Hepatocyte (in vitro differentiated cells): ENCODE measurements at regions not wholly inside any gene's neighbourhood (a gene's known extent, or its start where the extent isn't known, plus 50 kb on each side); places are given as distances from the start of the nearest gene placed in this dataset.

Experiments used
- DNase-seq: peaks from one replicate; pipeline ENCODE4 v3.0.0-alpha.2; 2016; ENCODE audit warnings: low spot score
- H2AFZ ChIP-seq: fragments of 200-600 bp; sonication (generic); 2 replicates; pipeline ENCODE4 v1.6.0; 2016; ENCODE audit warnings: antibody characterized with exemption, mild to moderate bottlenecking
- H3K27ac ChIP-seq: fragments of 200-600 bp; sonication (generic); 2 replicates; pipeline ENCODE4 v1.5.1; 2016; ENCODE audit warnings: mild to moderate bottlenecking
- H3K27me3 ChIP-seq: fragments of 200-600 bp; sonication (generic); 2 replicates; pipeline ENCODE4 v1.6.1; 2016
- H3K36me3 ChIP-seq: fragments of 200-600 bp; sonication (generic); replicated peaks from 2 replicates; pipeline ENCODE4 v1.5.1; 2016; ENCODE audit warnings: low read depth; ENCODE audit not compliant: insufficient read depth
- H3K4me1 ChIP-seq: fragments of 200-600 bp; sonication (generic); 2 replicates; pipeline ENCODE4 v1.5.1; 2016; ENCODE audit warnings: mild to moderate bottlenecking, moderate library complexity; ENCODE audit not compliant: insufficient read depth
- H3K4me2 ChIP-seq: fragments of 200-600 bp; sonication (generic); 2 replicates; pipeline ENCODE4 v1.6.0; 2016
- H3K4me3 ChIP-seq: fragments of 200-600 bp; sonication (generic); 2 replicates; pipeline ENCODE4 v1.5.1; 2016; ENCODE audit warnings: mild to moderate bottlenecking
- H3K79me2 ChIP-seq: fragments of 200-600 bp; sonication (generic); 2 replicates; pipeline ENCODE4 v1.6.0; 2017; ENCODE audit warnings: mild to moderate bottlenecking
- H3K9me2 ChIP-seq: fragments of 200-600 bp; sonication (generic); replicated peaks from 2 replicates; pipeline ENCODE4 v1.6.0; 2017; ENCODE audit warnings: mild to moderate bottlenecking; ENCODE audit not compliant: insufficient read depth
- H3K9me3 ChIP-seq: fragments of 200-600 bp; sonication (generic); 2 replicates; pipeline ENCODE4 v1.5.1; 2016; ENCODE audit warnings: low read depth, mild to moderate bottlenecking
- H4K20me1 ChIP-seq: fragments of 200-600 bp; sonication (generic); 2 replicates; pipeline ENCODE4 v1.6.0; 2016; ENCODE audit warnings: mild to moderate bottlenecking; ENCODE audit not compliant: insufficient read depth, poor library complexity, severe bottlenecking
- CTCF ChIP-seq: fragments of 200-600 bp; sonication (generic); IDR thresholded peaks from 2 replicates; pipeline ENCODE4 v1.5.1; 2016; ENCODE audit warnings: antibody characterized with exemption, mild to moderate bottlenecking; ENCODE audit not compliant: poor library complexity
- EZH2 ChIP-seq: fragments of 200-600 bp; sonication (generic); IDR thresholded peaks from 2 replicates; pipeline ENCODE4 v1.6.1; 2016; ENCODE audit warnings: antibody characterized with exemption, mild to moderate bottlenecking, borderline replicate concordance
- EZH2phosphoT487 ChIP-seq: fragments of 200-600 bp; sonication (generic); IDR thresholded peaks from one replicate; pipeline ENCODE4 v1.6.1; 2018; ENCODE audit warnings: antibody characterized with exemption, mild to moderate bottlenecking, low read depth, moderate library complexity; ENCODE audit not compliant: unreplicated experiment, severe bottlenecking
- WGBS: methylation state at CpG from one replicate; pipeline ENCODE4 v1.1.6; 2016; ENCODE audit warnings: low lambda C conversion rate; ENCODE audit errors: missing lambda C conversion rate; 5-methylcytosine and 5-hydroxymethylcytosine counted together

GRCh38 chr3:66675366-66675765, 174.5 kb upstream of the LRIG1 start:
- no peaks in the 10 kb centered on the region for H3K9me2 ChIP-seq
- no peak for DNase-seq
- no peaks in the 10 kb centered on the region for H3K9me3 ChIP-seq
- H3K27ac ChIP-seq: no peak overlapping the region
- H3K4me3 ChIP-seq: no peak overlapping the region
- 71% methylated on average over 1 of the region's 1 CpG for WGBS
- no peaks in the 10 kb centered on the region for H3K4me1 ChIP-seq
- no peak overlapping the region for H3K4me2 ChIP-seq
- H2AFZ ChIP-seq: no peak overlapping the region
- H3K79me2 ChIP-seq: no peaks in the 10 kb centered on the region
- H3K27me3 ChIP-seq: no peaks in the 10 kb centered on the region
- H4K20me1 ChIP-seq: no peaks in the 10 kb centered on the region
- TF ChIP-seq CTCF: no peak
- no peak for TF ChIP-seq EZH2
- TF ChIP-seq EZH2phosphoT487: no peak
- H3K36me3 ChIP-seq: no peaks in the 10 kb centered on the region

GRCh38 chr3:66692042-66692765, 191.4 kb upstream of the LRIG1 start:
- no peaks in the 10 kb centered on the region for H3K27me3 ChIP-seq
- WGBS: 92% methylated on average over 5 of the region's 5 CpGs
- no peak overlapping the region for H3K4me3 ChIP-seq
- no peak overlapping the region for H3K4me2 ChIP-seq
- H3K36me3 ChIP-seq: no peaks in the 10 kb centered on the region
- no peaks in the 10 kb centered on the region for H3K9me3 ChIP-seq
- H3K27ac ChIP-seq: no peak overlapping the region
- TF ChIP-seq EZH2 (no peak), CTCF (no peak), EZH2phosphoT487 (no peak)
- no peaks in the 10 kb centered on the region for H4K20me1 ChIP-seq
- H3K9me2 ChIP-seq: no peaks in the 10 kb centered on the region
- no peaks in the 10 kb centered on the region for H3K4me1 ChIP-seq
- no peak overlapping the region for H2AFZ ChIP-seq
- no peaks in the 10 kb centered on the region for H3K79me2 ChIP-seq
- peak; percentile 13 for DNase-seq

- TF ChIP-seq EZH2phosphoT487 (no peak), CTCF (no peak), EZH2 (no peak)
Observed at GRCh38 chr3:66692766-66693150, 191.9 kb upstream of the LRIG1 start.

More at GRCh38 chr3:66692766-66693150, 191.9 kb upstream of the LRIG1 start:
- H3K79me2 ChIP-seq: no peaks in the 10 kb centered on the region
- no peaks in the 10 kb centered on the region for H3K27me3 ChIP-seq
- H3K27ac ChIP-seq: no peak overlapping the region
- H3K36me3 ChIP-seq: no peaks in the 10 kb centered on the region
- DNase-seq: no peak
- no peaks in the 10 kb centered on the region for H3K4me1 ChIP-seq
- no peaks in the 10 kb centered on the region for H3K9me3 ChIP-seq
- H4K20me1 ChIP-seq: no peaks in the 10 kb centered on the region
- 96% methylated on average over 5 of the region's 5 CpGs for WGBS
- no peak overlapping the region for H3K4me3 ChIP-seq
- no peak overlapping the region for H3K4me2 ChIP-seq
- no peak overlapping the region for H2AFZ ChIP-seq
- H3K9me2 ChIP-seq: no peaks in the 10 kb centered on the region
